ENCODE measurements at regions not wholly inside any gene's neighbourhood (a gene's known extent, or its start where the extent isn't known, plus 50 kb on each side); places are given as distances from the start of the nearest gene placed in this dataset.
A peak's percentile ranks its signal among the peaks of the same experiment; 100 is the strongest.
"Not testable (repeated sequence)": the region's sequence is repeated elsewhere in the genome, so short reads cannot be mapped to it uniquely, and the experiment has no call there.

DNA sequence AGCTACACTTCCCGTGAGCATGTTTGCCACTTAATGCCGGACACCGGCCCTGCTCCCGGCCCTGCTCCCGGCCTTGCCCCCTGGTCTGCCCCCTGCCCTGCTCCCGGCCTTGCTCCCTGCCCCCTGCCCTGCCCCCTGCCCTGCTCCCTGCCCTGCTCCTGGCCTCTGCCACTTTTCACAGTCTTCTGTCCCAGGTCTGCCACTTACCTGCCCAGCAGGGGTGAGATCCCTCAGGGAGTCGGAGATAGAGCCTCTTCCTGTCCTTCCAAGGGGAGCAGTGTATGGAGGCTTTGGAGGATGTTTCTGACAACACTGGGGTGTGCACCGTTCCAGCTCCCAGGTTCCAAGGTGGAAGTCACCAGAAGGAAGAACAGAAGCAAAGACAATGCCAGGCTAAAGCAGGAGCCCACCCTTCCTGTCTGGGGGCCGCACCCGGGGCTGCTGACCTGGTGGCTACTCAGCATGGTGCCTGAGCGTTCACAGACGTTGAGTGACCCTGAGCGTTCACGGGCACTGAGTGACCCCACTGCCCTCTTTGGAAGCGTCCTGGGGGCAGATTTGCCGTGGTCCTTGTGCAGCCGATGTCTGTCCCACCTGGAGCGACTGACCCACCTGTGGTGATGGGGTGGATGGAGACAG lies 199.8 kb downstream of the DLL1 start:
- DNase-seq (ENCODE audit: low spot score) (peak; percentile 28), ATAC-seq (no peak)

DNA sequence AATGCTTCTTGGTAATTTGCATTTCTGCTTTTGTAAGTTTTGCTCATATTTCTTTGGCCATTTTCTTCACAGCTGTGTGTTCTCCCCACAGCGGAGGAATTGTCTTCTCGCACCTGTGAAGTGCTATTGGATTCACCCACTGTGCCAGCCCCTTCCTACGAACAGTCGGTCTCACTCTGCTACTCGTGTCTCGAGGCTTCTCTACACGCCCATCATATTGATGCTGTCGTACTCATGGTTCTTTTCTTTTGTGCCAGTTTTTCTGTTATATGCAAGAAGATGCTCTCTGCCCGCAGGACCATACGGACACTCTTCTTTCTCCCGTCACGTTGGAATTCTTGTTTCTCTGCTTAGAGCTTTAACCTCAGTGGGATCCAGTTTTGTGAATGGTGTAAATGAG lies 200.3 kb downstream of the DLL1 start:
- ATAC-seq (no peak), DNase-seq (ENCODE audit: low spot score) (peak; percentile 18)

DNA sequence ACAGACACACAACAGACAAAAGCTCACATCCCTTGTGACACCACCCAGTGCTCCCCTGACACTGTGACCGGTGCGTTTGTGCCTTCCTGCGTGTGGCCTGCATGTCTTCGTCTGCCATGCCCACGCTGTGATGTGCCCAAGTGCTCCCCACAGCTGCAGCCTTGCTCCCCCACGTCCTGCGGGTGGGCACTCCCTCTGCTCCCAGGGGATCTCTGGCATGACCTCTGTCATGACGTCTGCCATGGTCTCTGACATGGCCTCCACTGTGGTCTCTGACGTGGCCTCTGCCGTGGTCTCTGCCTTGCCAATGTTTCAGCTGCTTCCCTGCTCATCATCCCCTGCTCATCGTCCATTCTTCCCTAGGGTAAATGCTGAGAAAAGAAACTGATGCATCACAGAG lies 200.9 kb downstream of the DLL1 start:
- peak; percentile 28 for DNase-seq (ENCODE audit: low spot score)
- no peak for ATAC-seq

DNA sequence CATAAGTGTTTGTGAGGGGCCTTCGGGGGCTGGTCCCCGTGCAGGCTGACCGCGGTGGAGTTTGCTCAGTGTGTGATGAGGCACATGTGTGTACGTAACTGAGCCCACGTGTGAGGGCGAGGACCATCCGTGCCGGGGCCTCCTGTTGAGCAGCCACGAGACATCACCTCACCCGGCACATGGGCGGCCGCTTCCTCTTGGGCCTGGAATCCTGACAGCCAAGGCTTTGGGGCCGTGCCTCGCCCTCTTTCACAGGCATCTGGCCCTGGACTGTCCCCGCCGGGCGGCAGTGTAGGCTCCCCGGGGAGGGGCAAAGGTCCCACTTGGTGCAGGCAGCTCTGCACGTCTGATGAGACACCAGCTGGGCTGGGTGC lies 202.3 kb downstream of the DLL1 start:
- ATAC-seq: no peak
- DNase-seq (ENCODE audit: low spot score): no peak

DNA sequence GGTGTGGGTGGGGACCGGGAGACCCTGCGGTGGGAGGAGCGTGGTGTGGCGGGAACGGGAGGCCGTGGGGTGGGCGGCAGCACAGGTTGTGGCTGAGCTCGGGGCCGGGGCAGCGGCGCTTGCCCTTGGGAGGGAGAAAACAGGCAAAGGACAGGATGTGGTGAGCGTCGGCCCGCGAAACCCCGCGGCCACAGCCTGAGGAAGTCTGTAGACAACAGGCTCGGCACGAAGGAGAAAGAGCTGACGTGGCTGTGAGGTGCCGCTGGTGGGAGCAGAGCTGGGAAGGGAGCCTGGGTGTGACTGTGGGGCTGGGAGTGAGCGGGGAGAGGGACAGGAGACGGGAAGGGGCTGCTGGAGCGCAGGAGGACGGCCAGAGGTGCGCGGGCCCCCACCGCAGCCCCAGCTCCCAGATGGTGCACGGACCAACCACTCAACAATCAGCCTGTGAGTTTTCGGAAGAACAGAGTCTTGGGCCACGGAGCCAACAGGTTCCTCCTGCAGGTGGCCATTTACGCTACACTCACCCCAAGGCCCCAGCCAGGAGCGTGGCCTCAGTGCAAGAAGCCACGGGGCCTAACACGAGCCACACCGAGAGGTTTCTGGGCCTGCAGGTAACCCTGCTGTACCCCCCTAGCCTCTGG lies 202.8 kb downstream of the DLL1 start:
- peak; percentile 39 for DNase-seq (ENCODE audit: low spot score)
- ATAC-seq: peak; percentile 31

DNA sequence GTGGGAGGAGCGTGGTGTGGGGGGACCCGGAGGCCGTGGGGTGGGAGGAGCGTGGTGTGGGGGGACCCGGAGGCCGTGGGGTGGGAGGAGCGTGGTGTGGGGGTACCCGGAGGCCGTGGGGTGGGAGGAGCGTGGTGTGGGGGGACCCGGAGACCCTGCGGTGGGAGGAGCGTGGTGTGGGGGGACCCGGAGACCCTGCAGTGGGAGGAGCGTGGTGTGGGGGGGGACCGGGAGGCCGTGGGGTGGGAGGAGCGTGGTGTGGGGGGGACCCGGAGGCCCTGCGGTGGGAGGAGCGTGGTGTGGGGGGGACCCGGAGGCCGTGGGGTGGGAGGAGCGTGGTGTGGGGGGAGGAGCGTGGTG lies 203.5 kb downstream of the DLL1 start:
- not testable (repeated sequence) for ATAC-seq
- peak; percentile 48 for DNase-seq (ENCODE audit: low spot score)

DNA sequence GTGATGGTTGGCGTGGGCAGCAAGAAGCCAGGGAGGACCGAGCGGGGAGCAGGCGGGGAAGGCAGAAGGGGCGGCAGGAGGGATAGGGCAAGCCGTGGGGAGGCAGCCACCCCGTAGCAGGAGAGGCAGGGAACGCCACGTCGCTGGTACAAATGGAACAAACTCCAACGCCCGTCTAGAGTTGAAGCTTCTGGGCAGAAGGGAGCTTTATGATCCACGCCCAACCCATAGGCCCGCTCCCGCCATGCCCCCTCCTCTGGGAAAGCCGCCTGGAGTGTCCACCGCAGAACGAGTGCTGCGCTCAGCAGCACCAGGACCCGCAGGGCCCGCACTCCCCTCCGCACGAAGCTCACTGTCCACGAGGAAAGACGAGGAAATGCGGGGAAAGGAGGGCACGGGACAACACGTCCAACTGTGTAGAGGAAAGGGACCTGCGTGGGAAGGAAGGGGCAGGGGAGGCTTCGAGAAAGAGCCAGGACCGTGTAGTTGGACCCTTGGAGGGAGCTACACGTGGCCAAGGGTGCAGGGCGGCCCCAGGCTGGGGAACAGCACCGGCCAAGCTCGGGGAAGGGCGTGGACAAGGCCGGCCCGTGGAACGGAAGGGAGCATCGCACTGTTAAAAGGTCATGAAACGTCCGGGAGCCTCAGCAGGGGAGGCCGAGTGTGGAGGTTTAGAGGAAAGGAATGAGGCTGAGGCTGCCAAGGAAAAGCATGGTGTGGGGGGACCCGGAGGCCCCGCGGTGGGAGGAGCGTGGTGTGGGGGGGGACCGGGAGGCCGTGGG lies 204.0 kb downstream of the DLL1 start:
- no peak for ATAC-seq
- peak; percentile 37 for DNase-seq (ENCODE audit: low spot score)

DNA sequence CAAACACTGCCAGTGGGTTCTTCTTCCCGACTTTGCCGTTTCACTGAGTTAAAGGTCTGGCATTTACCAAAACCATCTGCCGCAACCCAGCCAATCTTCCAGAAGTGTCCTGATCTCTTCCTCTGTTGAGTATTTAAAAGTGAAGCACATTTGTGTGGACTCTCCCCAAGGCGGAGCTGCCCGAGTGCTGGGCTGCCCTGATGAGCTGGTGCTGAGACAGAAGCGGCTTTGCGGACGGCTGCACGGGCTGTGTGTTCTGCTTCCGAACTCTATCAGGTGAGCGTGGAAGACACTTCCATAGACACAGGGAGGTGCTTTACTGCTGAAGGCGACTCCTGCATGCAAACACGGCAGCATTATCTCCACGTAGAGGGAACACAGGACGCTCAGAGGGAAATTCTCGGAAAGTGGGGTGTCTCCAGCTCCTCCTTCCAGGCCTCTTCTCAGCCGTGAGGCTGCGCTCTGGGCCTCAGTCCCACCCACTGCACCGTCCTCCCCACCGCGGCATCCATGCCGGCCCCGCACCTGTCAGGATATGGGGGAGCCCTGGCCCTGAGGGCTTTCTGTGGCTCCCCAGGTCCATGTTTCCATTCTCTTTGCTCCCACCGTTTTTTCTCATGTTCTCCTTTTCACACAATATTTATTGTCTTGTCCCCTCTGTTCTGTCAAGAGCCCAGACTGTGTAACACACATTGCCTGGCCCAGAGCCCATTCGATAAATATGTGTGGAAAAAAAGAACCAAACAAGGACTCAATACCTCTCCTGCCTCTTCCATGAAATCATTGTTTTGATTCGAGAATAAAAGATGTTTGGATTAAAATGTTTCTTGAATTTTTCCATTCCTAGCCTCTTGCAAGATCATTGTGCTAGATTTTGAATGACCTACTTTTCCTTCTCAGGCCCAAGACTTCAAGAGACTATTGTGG lies 205.1 kb downstream of the DLL1 start:
- peak; percentile 21 for DNase-seq (ENCODE audit: low spot score)
- no peak for ATAC-seq

DNA sequence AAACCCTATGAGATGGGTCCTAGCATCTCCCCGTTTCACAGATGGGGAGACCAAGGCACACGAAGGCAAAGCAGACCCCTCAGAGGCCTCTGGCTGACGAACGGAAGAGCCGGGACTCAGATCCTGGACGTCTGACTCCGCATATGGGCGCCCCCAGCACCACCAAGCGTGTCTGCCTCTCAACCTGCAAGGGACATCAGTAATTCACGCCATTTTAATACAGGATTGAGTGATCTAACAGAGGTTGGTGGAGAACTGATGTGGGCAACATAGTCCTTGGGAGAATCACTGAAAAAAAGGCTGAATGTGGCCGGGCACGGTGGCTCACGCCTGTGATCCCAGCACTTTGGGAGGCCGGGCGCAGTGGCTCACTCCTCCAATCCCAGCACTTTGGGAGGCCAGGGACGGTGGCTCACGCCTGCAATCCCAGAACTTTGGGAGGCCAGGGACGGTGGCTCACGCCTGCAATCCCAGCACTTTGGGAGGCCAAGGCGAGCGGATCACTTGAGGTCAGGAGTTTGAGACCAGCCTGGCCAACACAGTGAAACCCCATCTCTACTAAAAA lies 206.6 kb downstream of the DLL1 start:
- ATAC-seq: no peak
- peak; percentile 19 for DNase-seq (ENCODE audit: low spot score)

DNA sequence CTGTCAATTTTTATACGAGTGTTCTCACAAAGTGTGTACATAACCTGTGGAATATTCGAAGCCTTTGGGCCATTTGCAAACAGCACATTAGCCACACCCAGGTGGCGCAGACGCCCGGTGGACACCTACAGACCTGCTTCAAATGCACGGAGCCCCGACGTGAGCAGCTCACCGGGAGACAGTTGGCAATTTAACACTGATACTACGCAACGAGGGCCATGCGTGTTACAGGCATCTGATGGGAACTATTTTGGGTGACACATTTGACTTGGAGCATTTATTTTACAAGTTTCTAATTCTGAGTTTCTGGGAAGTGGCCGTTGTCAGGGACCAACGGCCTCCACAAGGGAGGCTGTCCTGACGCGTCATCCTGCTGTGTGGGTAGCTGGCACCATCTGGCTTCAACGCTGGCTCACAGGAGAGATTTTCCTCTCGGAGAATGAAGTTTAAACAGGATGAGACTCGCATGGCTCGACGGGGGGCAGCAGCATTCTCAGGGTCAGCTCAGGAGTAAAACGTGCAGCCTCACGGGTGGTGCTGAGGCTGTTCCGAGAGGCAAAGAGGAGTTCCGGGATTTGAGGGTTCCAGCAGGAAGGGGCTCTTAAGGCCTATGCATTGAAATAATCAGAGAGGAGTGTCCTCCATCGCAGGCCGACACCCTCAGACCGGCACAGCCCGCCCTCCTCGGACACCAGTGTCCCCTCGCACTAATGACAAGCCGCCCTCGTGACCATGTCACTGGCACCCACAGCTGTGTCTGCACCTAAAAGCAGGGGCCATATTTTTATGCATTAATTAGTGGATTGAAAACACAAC lies 207.4 kb downstream of the DLL1 start:
- ATAC-seq (no peak), DNase-seq (ENCODE audit: low spot score) (peak; percentile 33)

DNA sequence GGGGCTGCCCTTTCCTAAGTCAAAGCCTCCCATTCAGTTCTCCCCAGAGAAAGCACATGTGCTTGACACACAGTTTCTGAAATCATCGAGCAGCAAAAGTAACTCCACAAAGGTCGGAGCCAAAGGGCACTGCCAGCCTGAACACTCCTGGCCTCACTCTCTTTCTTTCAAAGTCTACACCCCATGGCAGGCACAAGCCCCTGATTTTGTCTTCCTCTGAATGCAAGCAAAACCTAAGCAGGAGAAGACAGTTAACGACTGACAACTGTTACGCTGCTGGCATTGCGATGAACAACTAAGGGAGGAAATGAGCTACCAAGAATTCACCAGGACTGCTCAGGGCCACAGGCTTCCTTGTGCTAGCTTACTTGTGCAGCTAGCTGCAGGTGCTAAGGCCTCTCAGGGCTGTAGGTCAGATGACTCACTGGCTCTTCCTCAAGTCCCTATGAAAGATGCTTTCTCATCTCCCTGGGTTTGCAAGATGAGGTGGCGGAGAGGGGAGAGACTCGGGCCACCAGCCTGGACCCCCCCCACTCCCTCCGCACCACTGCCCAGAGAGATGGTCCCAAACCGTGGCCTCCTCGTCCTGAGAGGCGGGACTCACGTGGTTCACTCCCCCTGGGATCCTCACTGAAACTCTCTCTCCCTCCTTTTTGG lies 208.2 kb downstream of the DLL1 start:
- no peak for ATAC-seq
- DNase-seq (ENCODE audit: low spot score): peak; percentile 15

DNA sequence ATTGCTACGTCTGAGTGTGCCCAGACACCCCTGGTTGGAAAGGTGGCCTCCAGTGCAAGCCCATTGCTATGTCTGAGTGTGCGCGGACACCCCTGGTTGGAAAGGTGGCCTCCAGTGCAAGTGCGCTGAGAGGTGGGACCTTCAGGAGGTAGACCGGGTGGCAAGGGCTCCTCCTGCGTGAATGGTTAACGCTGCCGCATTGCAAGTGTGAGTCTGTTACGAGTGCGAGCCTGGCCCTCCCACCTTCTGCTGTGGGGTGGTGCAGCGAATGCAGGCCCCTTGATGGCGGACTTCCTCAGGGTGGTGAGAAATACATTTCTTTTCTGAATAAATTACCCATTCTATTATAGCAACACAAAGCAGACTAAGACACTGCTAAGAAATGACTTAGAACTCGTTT lies 208.8 kb downstream of the DLL1 start:
- DNase-seq (ENCODE audit: low spot score) (peak; percentile 31), ATAC-seq (no peak)

DNA sequence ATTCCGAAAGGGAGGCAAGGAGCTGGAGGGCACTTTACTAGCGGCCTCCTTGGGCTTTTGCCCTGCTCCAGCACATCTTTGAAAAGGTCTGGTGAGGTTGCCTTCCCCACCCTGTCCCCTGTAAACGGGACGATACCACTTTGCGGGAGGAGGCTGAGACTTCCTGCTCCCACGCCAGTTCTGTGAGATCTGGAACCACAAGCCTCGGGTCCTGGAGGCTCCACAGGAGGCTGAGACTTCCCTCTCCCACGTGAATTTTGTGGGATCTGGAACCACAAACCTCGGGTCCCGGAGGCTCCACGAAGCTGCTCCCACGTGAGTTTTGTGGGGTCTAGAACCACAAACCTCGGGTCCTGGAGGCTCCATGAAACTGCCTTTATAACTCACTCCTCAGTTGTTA lies 209.3 kb downstream of the DLL1 start:
- ATAC-seq (no peak), DNase-seq (ENCODE audit: low spot score) (peak; percentile 19)

DNA sequence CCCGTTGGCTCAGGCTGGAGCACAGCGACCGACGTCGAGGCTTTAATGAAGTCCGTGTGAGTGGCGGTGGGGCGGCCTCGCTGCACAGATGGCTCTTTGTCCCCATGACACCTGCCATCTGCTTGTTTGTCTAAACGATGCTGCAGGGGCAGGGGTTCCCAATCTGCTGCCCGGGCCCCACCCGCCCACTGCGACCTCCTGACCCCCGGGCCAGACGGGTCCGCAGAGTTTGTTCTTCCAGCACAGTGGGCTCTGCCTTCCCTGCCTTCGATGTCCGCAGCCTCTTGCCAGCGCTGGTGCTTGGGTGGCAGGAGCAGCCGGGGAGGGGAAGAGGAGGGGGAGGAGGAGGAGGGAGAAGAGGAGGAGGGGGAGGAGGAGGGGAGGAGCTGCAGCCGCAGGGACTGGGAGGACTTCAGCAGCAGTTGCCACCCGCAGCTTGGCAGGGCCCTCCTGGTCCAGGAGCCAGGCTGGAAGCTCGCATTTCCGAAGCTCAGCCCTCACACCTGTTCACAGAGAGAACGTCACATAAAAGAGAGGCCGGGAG lies 210.0 kb downstream of the DLL1 start:
- peak; percentile 35 for DNase-seq (ENCODE audit: low spot score)

DNA sequence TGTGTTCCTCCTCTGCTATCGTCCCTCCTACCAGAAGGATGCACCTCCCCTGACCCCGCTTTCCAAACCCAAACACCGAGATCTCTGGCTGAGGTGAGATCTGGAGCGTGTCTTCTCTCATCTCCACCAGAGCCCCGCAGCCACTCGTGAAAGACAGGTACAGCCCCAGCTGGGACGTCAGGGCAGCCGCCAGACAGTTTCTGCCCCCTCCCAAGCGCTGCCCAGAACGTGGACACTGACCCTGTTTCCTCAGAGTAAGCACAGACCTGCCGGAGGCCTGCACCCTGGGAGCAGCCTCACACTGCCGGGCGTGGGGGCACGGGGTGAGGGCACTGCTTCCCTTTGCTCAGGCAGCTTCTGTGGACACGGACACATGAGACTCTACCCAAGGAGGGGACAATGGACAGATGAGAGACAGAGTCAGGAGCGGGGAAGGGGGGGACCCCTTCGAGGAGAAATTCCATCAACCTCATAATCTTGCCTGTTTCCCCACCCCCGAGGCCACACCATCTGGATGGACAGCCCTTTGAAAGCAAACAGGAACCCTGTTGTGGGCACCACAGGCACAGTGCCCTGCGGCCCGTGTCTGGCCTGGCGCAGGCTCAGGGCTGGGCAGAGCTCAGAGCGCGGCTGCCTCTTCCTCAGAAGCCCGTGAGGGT lies 210.6 kb downstream of the DLL1 start:
- ATAC-seq: no peak
- peak; percentile 29 for DNase-seq (ENCODE audit: low spot score)

More for the DNA sequence above, 210.0 kb downstream of the DLL1 start:
- ATAC-seq: no peak

DNA sequence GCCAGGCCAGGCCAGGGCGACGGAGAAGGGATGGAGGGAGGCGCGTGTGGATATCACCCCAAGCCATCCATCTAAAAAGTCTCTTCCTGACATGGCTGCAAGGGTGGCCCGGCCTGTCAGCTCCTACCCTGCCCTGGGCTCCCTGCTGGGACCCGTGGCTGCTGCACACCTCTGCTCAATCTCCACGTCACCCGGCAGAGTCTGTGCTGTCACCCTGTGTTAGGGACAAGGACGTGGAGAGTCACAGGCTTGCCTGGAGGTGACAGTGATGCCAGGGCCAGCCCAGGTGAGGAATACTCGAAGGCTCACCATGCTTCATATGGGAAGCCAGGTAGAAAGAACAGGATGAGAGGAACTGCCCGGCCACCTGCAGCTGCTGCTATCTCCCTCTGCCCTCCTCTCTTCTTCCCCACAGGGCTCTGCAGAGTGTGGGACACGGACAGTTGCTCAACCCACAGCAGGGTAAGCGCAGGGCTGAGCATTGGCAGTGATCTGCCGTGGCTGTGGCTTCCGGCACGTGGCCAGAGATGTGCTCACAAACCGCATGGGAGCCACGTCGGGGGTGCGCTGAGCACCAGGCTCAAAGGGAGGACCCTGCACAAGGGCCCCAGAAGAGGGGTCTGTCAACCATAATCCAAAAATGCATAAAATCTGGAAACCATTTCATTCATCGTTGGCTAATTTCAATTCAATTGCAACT lies 214.3 kb downstream of the DLL1 start:
- DNase-seq (ENCODE audit: low spot score): peak; percentile 37
- ATAC-seq: no peak

DNA sequence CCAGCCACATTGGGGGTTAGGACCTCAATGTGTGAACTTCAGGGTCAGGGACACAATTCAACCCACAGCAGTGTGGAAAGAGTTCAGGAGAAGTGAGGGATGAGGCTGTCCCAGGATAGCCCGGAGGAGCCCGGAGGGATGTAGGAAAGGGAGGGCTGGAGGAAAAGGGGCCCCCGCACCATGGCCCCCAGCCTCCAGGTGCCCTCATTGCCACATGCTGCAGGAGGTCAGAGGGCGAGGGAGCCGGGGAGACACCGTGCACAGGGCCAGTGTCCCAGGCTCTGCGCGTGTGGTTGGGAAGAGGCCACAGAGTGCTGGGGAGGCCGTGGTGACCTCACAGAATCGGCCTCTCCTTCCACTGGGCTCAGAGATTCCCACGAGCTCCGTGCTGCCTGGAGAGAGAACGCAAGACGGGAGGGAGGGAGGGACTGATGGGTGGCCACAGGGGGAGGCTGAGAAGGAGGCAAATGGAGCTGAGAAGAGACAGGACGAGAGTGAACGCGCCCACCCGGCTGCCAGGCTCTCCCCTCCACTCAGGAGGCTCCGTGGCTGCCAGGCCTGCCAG lies 215.1 kb downstream of the DLL1 start:
- DNase-seq (ENCODE audit: low spot score) (peak; percentile 38), ATAC-seq (peak; percentile 36)

DNA sequence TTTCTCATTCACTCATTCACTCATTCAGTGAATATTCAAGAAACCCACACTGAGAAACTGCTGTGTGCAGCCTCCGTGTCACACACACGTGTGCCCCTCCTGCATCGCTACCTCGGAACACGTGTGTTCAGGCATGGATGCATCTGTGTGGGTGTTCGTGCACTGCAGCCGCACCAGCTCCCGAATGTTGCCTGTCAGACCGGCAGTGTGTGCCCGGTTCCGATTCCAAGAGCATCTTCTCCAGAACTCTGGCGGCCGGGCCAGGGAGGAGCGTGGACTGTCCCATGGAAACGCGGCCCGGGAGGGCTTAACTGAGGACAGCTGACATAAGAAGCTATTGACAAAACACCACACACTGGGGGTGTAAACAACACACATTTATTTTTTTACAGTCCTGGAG lies 216.0 kb downstream of the DLL1 start:
- DNase-seq (ENCODE audit: low spot score) (peak; percentile 29), ATAC-seq (no peak)
